NT2/D1 (cell line): ENCODE measurements at regions not wholly inside any gene's neighbourhood (a gene's known extent, or its start where the extent isn't known, plus 50 kb on each side); places are given as distances from the start of the nearest gene placed in this dataset.

Experiments used
- YY1 ChIP-seq: IDR thresholded peaks from 2 replicates; pipeline ENCODE4 v1.6.1; 2011; ENCODE audit not compliant: insufficient read length, insufficient read depth
- ZNF274 ChIP-seq: IDR thresholded peaks from 2 replicates; pipeline ENCODE4 v1.6.1; 2011; ENCODE audit warnings: mild to moderate bottlenecking, low read depth, low read length

DNA sequence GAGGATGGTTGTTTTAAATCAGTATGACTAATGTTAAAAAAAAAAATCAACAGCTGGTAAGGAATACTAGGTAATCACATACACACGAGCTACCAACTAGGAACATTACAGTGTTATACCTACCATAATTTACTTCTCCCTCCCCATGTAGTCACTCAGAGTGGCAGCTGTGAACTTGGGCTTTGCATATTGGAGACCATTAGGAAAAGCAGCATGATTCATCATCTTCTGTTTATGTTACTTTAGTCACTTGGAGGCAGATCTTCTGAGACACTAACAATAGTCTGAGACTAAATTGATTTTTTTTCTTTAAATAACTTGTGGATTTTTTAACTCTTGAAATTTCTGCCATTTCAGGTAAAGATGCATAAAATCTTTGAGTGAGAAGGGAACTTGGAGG, 141.5 kb upstream of the NR4A3 start:
- no peak for TF ChIP-seq ZNF274
- no peak for TF ChIP-seq YY1
